ENCODE measurements at regions not wholly inside any gene's neighbourhood (a gene's known extent, or its start where the extent isn't known, plus 50 kb on each side); places are given as distances from the start of the nearest gene placed in this dataset.

GRCh38 chr3:31434819-31435218 lies 97.9 kb upstream of the STT3B start:
- no peaks in the 10 kb centered on the region for H3K79me2 ChIP-seq (ENCODE audit: insufficient read depth, low read length)
- no peaks in the 10 kb centered on the region for H3K36me3 ChIP-seq (ENCODE audit: insufficient read depth, low read length)
- H2AFZ ChIP-seq (ENCODE audit: low read length), result no peak overlapping the region
- DNase-seq (ENCODE audit: insufficient read length, low spot score, missing footprints), result no peak
- no peak overlapping the region for H3K27ac ChIP-seq (ENCODE audit: low read depth, low read length)
- H3K9me3 ChIP-seq (ENCODE audit: low read depth, low read length), result peaks cover 2% of the 10 kb centered on the region
- H3K4me3 ChIP-seq (ENCODE audit: insufficient read depth, low read length), result no peak overlapping the region
- no peaks in the 10 kb centered on the region for H3K4me1 ChIP-seq (ENCODE audit: insufficient read depth, low read length)
- no peaks in the 10 kb centered on the region for H4K20me1 ChIP-seq (ENCODE audit: insufficient read depth, low read length)
- no peak overlapping the region for H3K4me2 ChIP-seq (ENCODE audit: insufficient read depth, low read length)
- H3K27me3 ChIP-seq (ENCODE audit: insufficient read depth, low read length), result peaks cover 2% of the 10 kb centered on the region
- no peak for TF ChIP-seq CTCF (IDR thresholded peaks at IDR 0.05; ENCODE audit: extremely low read depth, low read depth, low read length)

DNA sequence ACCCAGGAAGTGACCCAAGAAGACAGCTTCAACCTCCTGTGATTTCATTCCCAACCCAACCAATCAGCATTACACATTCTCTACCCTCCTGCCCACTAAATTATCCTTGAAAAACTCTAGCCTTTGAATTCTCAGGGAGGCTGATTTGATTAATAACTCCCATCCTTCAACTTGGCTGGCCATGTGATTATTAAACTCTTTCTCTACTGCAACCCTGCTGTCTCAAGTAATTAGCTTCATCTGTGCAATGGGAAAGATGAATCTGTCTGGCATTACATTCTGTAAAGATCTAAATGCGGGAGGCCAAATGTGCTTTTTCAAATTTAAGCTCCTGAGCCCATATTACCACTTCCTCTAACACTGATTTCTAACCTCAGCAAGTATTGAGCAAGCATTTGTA lies 95.9 kb upstream of the STT3B start:
- Histone ChIP-seq H4K20me1 (ENCODE audit: insufficient read depth, low read length) (no peaks in the 10 kb centered on the region), H3K27me3 (ENCODE audit: insufficient read depth, low read length) (peaks cover 2% of the 10 kb centered on the region), H3K36me3 (ENCODE audit: insufficient read depth, low read length) (no peaks in the 10 kb centered on the region), H3K27ac (ENCODE audit: low read depth, low read length) (no peak overlapping the region), H3K4me1 (ENCODE audit: insufficient read depth, low read length) (no peaks in the 10 kb centered on the region), H2AFZ (ENCODE audit: low read length) (no peak overlapping the region), H3K4me3 (ENCODE audit: insufficient read depth, low read length) (no peak overlapping the region), H3K79me2 (ENCODE audit: insufficient read depth, low read length) (no peaks in the 10 kb centered on the region), H3K4me2 (ENCODE audit: insufficient read depth, low read length) (no peak overlapping the region), H3K9me3 (ENCODE audit: low read depth, low read length) (peaks cover 2% of the 10 kb centered on the region)
- TF ChIP-seq CTCF (IDR thresholded peaks at IDR 0.05; ENCODE audit: extremely low read depth, low read depth, low read length), result no peak
- no peak for DNase-seq (ENCODE audit: insufficient read length, low spot score, missing footprints)

GRCh38 chr3:31438742-31439141 lies 94.0 kb upstream of the STT3B start:
- no peak overlapping the region for H2AFZ ChIP-seq (ENCODE audit: low read length)
- peaks cover 2% of the 10 kb centered on the region for H3K9me3 ChIP-seq (ENCODE audit: low read depth, low read length)
- H3K36me3 ChIP-seq (ENCODE audit: insufficient read depth, low read length), result no peaks in the 10 kb centered on the region
- peaks cover 6% of the 10 kb centered on the region for H3K27me3 ChIP-seq (ENCODE audit: insufficient read depth, low read length)
- no peaks in the 10 kb centered on the region for H3K79me2 ChIP-seq (ENCODE audit: insufficient read depth, low read length)
- H3K4me3 ChIP-seq (ENCODE audit: insufficient read depth, low read length), result no peak overlapping the region
- TF ChIP-seq CTCF (IDR thresholded peaks at IDR 0.05; ENCODE audit: extremely low read depth, low read depth, low read length), result no peak
- H3K4me1 ChIP-seq (ENCODE audit: insufficient read depth, low read length), result no peaks in the 10 kb centered on the region
- H3K4me2 ChIP-seq (ENCODE audit: insufficient read depth, low read length), result no peak overlapping the region
- no peak for DNase-seq (ENCODE audit: insufficient read length, low spot score, missing footprints)
- H3K27ac ChIP-seq (ENCODE audit: low read depth, low read length), result no peak overlapping the region
- no peaks in the 10 kb centered on the region for H4K20me1 ChIP-seq (ENCODE audit: insufficient read depth, low read length)

- Histone ChIP-seq H3K4me3 (ENCODE audit: insufficient read depth, low read length) (no peak overlapping the region), H3K36me3 (ENCODE audit: insufficient read depth, low read length) (no peaks in the 10 kb centered on the region), H4K20me1 (ENCODE audit: insufficient read depth, low read length) (no peaks in the 10 kb centered on the region), H2AFZ (ENCODE audit: low read length) (no peak overlapping the region), H3K27me3 (ENCODE audit: insufficient read depth, low read length) (peaks cover 4% of the 10 kb centered on the region), H3K4me1 (ENCODE audit: insufficient read depth, low read length) (no peaks in the 10 kb centered on the region), H3K4me2 (ENCODE audit: insufficient read depth, low read length) (no peak overlapping the region), H3K79me2 (ENCODE audit: insufficient read depth, low read length) (no peaks in the 10 kb centered on the region), H3K9me3 (ENCODE audit: low read depth, low read length) (peaks cover 2% of the 10 kb centered on the region), H3K27ac (ENCODE audit: low read depth, low read length) (no peak overlapping the region)
- TF ChIP-seq CTCF (IDR thresholded peaks at IDR 0.05; ENCODE audit: extremely low read depth, low read depth, low read length), result no peak
- DNase-seq (ENCODE audit: insufficient read length, low spot score, missing footprints), result no peak
These were observed 92.6 kb upstream of the STT3B start for GRCh38 chr3:31439890-31440750.
